Vagina (tissue), 2 donors: ENCODE measurements at regions not wholly inside any gene's neighbourhood (a gene's known extent, or its start where the extent isn't known, plus 50 kb on each side); places are given as distances from the start of the nearest gene placed in this dataset.

ENCODE experiments used
- DNase-seq, 2 donors: peaks; one replicate each; pipeline ENCODE4 v3.0.0-alpha.2; 2017; ENCODE audit errors: extremely low spot score in 2 of 2
- H3K27ac ChIP-seq: fragments of 200-600 bp; sonication (generic); one replicate; pipeline ENCODE4 v1.5.1; 2019
- H3K27me3 ChIP-seq: fragments of 200-600 bp; sonication (generic); one replicate; pipeline ENCODE4 v1.5.1; 2019
- H3K36me3 ChIP-seq, 2 donors: fragments of 200-600 bp; sonication (generic); one replicate each; pipeline ENCODE4 v1.5.1; 2017 to 2019
- H3K4me1 ChIP-seq: fragments of 200-600 bp; sonication (generic); one replicate; pipeline ENCODE4 v1.5.1; 2019
- H3K4me3 ChIP-seq, 2 donors: fragments of 200-600 bp; sonication (generic); 1 replicate in 1 of 2; 2 replicates in 1 of 2; pipeline ENCODE4 v1.5.1; 2016 to 2019
- H3K9me3 ChIP-seq: fragments of 200-600 bp; sonication (generic); one replicate; pipeline ENCODE4 v1.5.1; 2019
- CTCF ChIP-seq, 3 experiments: fragments of 450-650 bp in 2 of 3; fragments of 200-600 bp in 1 of 3; sonication (generic) in 1 of 3; IDR thresholded peaks; one replicate each; pipeline ENCODE4 v1.5.1; 2017 to 2019; ENCODE audit warnings: antibody characterized with exemption in 3 of 3, mild to moderate bottlenecking in 2 of 3, moderate library complexity in 2 of 3
- POLR2A ChIP-seq, 2 donors: fragments of 450-650 bp; IDR thresholded peaks; one replicate each; pipeline ENCODE4 v1.6.1; 2017; ENCODE audit warnings: antibody characterized with exemption in 2 of 2, mild to moderate bottlenecking in 2 of 2, moderate library complexity in 2 of 2
- POLR2AphosphoS5 ChIP-seq, 2 donors: sonication (generic); formaldehyde crosslinking; IDR thresholded peaks; one replicate each; pipeline ENCODE4 v1.9.0; 2017; ENCODE audit warnings: antibody characterized with exemption in 2 of 2, mild to moderate bottlenecking in 2 of 2, low read depth in 1 of 2; ENCODE audit not compliant: insufficient read depth in 1 of 2
- intact Hi-C: fragments of 100-400 bp; cut with DNase I; formaldehyde crosslinking; loops from one replicate; pipeline ENCODE4 v1.15.1; 2023

GRCh38 chr3:96510334-96510733 is 304.1 kb upstream of the EPHA6 start:
- intact Hi-C loops = no loop called here
- TF ChIP-seq POLR2AphosphoS5 (IDR thresholded peaks at IDR 0.05; ENCODE audit: insufficient read depth in 1 of 2, low read depth in 1 of 2) (no peak), POLR2A (IDR thresholded peaks at IDR 0.05) (no peak), CTCF (IDR thresholded peaks at IDR 0.05) (no peak)
- H3K4me3 ChIP-seq = no peak overlapping the region
- no peaks in the 10 kb centered on the region for H3K27me3 ChIP-seq
- no peaks in the 10 kb centered on the region for H3K36me3 ChIP-seq
- no peak for DNase-seq
- no peaks in the 10 kb centered on the region for H3K9me3 ChIP-seq
- no peaks in the 10 kb centered on the region for H3K4me1 ChIP-seq
- H3K27ac ChIP-seq = no peak overlapping the region

- Histone ChIP-seq H3K9me3 (no peaks in the 10 kb centered on the region), H3K4me3 (no peak overlapping the region), H3K36me3 (no peaks in the 10 kb centered on the region), H3K27ac (no peak overlapping the region), H3K27me3 (no peaks in the 10 kb centered on the region), H3K4me1 (no peaks in the 10 kb centered on the region)
- no peak for DNase-seq
- TF ChIP-seq POLR2AphosphoS5 (IDR thresholded peaks at IDR 0.05; ENCODE audit: insufficient read depth in 1 of 2, low read depth in 1 of 2) (no peak), POLR2A (IDR thresholded peaks at IDR 0.05) (no peak), CTCF (IDR thresholded peaks at IDR 0.05) (no peak)
- intact Hi-C loops = no loop called here
Measured at GRCh38 chr3:96537165-96537564, 277.2 kb upstream of the EPHA6 start.

GRCh38 chr3:96538186-96538585 is 276.2 kb upstream of the EPHA6 start:
- Histone ChIP-seq H3K36me3 (no peaks in the 10 kb centered on the region), H3K27ac (no peak overlapping the region), H3K4me1 (no peaks in the 10 kb centered on the region), H3K27me3 (no peaks in the 10 kb centered on the region), H3K9me3 (no peaks in the 10 kb centered on the region), H3K4me3 (no peak overlapping the region)
- intact Hi-C loops = no loop called here
- TF ChIP-seq POLR2A (IDR thresholded peaks at IDR 0.05) (no peak), CTCF (IDR thresholded peaks at IDR 0.05) (no peak), POLR2AphosphoS5 (IDR thresholded peaks at IDR 0.05; ENCODE audit: insufficient read depth in 1 of 2, low read depth in 1 of 2) (no peak)
- DNase-seq = no peak

- Histone ChIP-seq H3K4me3 (no peak overlapping the region), H3K9me3 (no peaks in the 10 kb centered on the region), H3K4me1 (no peaks in the 10 kb centered on the region), H3K36me3 (no peaks in the 10 kb centered on the region), H3K27ac (no peak overlapping the region), H3K27me3 (no peaks in the 10 kb centered on the region)
- DNase-seq = no peak
- intact Hi-C loops = no loop called here
- TF ChIP-seq POLR2AphosphoS5 (IDR thresholded peaks at IDR 0.05; ENCODE audit: insufficient read depth in 1 of 2, low read depth in 1 of 2) = no peak
- TF ChIP-seq CTCF (IDR thresholded peaks at IDR 0.05) = no peak
- TF ChIP-seq POLR2A (IDR thresholded peaks at IDR 0.05) = no peak
Measured at GRCh38 chr3:96548073-96548472, 266.3 kb upstream of the EPHA6 start.

GRCh38 chr3:96576935-96577334 is 237.5 kb upstream of the EPHA6 start:
- Histone ChIP-seq H3K4me3 (no peak overlapping the region), H3K36me3 (no peaks in the 10 kb centered on the region), H3K27ac (no peak overlapping the region), H3K27me3 (no peaks in the 10 kb centered on the region), H3K4me1 (no peaks in the 10 kb centered on the region), H3K9me3 (no peaks in the 10 kb centered on the region)
- intact Hi-C loops = no loop called here
- no peak for TF ChIP-seq POLR2A (IDR thresholded peaks at IDR 0.05)
- TF ChIP-seq POLR2AphosphoS5 (IDR thresholded peaks at IDR 0.05; ENCODE audit: insufficient read depth in 1 of 2, low read depth in 1 of 2) = no peak
- TF ChIP-seq CTCF (IDR thresholded peaks at IDR 0.05) = no peak
- no peak for DNase-seq
